A673 (cell line): ENCODE measurements at regions not wholly inside any gene's neighbourhood (a gene's known extent, or its start where the extent isn't known, plus 50 kb on each side); places are given as distances from the start of the nearest gene placed in this dataset.

Experiments used
- BruUV-seq: library from RNA; stranded (reverse); fragments of 400-500 nt; replicated peaks from 2 replicates; lab custom pipeline; 2021; lab: Mats Ljungman, UMichigan
- CTCF ChIA-PET: fragments of 300-600 bp; sonication (Branson Sonifier 250); formaldehyde crosslinking; loops from one replicate; lab custom pipeline; 2022; ENCODE audit warnings: antibody characterized with exemption; lab: Charles Lee
- POLR2A ChIA-PET: fragments of 300-600 bp; sonication (Branson Sonifier 250); formaldehyde crosslinking; loops from one replicate; lab custom pipeline; 2022; ENCODE audit warnings: antibody characterized with exemption; ENCODE audit not compliant: low non-redundant PET; lab: Charles Lee
- DNase-seq: peaks from one replicate; pipeline ENCODE4 v3.0.0-alpha.2; 2015; ENCODE audit warnings: low spot score
- H3K27ac ChIP-seq: fragments of 200-600 bp; sonication (generic); 2 replicates; pipeline ENCODE4 v1.5.1; 2016; ENCODE audit warnings: mixed run types, low read depth, mild to moderate bottlenecking, mixed read lengths, antibody characterized with exemption, low read length; ENCODE audit not compliant: poor library complexity, severe bottlenecking
- H3K27me3 ChIP-seq: fragments of 200-600 bp; sonication (generic); replicated peaks from 2 replicates; pipeline ENCODE4 v1.6.1; 2017; ENCODE audit warnings: mixed run types, low read depth, mild to moderate bottlenecking, mixed read lengths, antibody characterized with exemption, low read length; ENCODE audit not compliant: insufficient read depth, poor library complexity
- H3K36me3 ChIP-seq: fragments of 200-600 bp; sonication (generic); 2 replicates; pipeline ENCODE4 v1.6.1; 2016; ENCODE audit warnings: mixed run types, mild to moderate bottlenecking, mixed read lengths, antibody characterized with exemption, low read length; ENCODE audit not compliant: insufficient read depth, poor library complexity, severe bottlenecking
- H3K4me1 ChIP-seq: fragments of 200-600 bp; sonication (generic); 2 replicates; pipeline ENCODE4 v1.6.1; 2017; ENCODE audit warnings: mixed run types, mild to moderate bottlenecking, mixed read lengths, antibody characterized with exemption, low read length; ENCODE audit not compliant: insufficient read depth, poor library complexity, severe bottlenecking
- H3K4me3 ChIP-seq: fragments of 200-600 bp; sonication (generic); 2 replicates; pipeline ENCODE4 v1.5.1; 2016; ENCODE audit warnings: low read depth, mixed run types, mild to moderate bottlenecking, mixed read lengths, low read length; ENCODE audit not compliant: poor library complexity, severe bottlenecking
- H3K9me3 ChIP-seq: fragments of 200-600 bp; sonication (generic); 2 replicates; pipeline ENCODE4 v1.6.1; 2016; ENCODE audit warnings: mixed run types, low read depth, mild to moderate bottlenecking, mixed read lengths, antibody characterized with exemption, low read length; ENCODE audit not compliant: poor library complexity, severe bottlenecking
- EZH2 ChIP-seq: fragments of 200-600 bp; sonication (generic); IDR thresholded peaks from 2 replicates; pipeline ENCODE4 v1.6.1; 2017; ENCODE audit warnings: borderline replicate concordance, low read depth, mild to moderate bottlenecking, mixed read lengths, antibody characterized with exemption, low read length; ENCODE audit not compliant: poor library complexity, severe bottlenecking
- intact Hi-C: fragments of 100-400 bp; cut with micrococcal nuclease; formaldehyde crosslinking; loops from one replicate; pipeline ENCODE4 v1.10.0; 2022; ENCODE audit not compliant: unreplicated experiment
- TF ChIP-seq, protein P1 (sequence below): fragments of 300-800, 200-600 bp; sonication (generic); conservative IDR thresholded peaks from 2 replicates; pipeline ENCODE4 v1.5.1; 2017; ENCODE audit warnings: low read depth, mild to moderate bottlenecking, antibody characterized with exemption, low read length, moderate library complexity, mixed read lengths

DNA sequence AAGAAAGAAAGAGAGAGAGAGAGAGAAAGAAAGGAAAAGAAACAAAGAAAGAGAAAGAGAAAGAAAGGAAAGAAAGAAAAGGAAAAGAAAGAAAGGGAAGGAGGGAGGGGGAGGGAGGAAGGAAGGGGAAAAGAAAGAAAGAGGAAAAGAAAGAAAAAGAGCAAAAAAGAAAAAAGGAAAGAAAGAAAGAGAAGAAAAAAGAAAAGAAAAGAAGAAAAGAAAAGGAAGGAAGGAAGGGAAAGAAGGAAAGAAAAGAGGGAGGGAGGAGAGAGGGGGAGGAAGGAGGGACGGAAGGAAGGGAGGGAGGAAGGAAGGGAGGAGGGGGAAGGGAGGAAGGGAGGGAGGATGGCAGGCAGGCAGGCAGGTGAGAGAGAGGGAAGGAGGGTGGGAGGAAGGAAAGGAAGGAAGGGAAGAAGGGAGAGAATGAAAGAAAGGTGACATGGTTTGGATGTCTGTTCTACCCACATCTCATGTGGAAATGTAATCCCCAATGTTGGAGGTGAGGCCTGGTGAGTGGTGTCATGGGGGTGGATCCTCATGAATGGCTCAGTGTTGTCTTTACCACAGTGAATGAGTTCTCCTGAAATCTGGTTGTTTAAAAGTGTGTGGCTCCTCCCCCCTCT is 83.0 kb upstream of the DCLK2 start:
- no TSS peak for BruUV-seq
- DNase-seq: no peak
- ChIA-PET POLR2A (no interaction called here), CTCF (no interaction called here)
- H3K27ac ChIP-seq: no peak overlapping the region
- H3K4me1 ChIP-seq: peaks cover 8% of the 10 kb centered on the region
- TF ChIP-seq, protein P1, sequence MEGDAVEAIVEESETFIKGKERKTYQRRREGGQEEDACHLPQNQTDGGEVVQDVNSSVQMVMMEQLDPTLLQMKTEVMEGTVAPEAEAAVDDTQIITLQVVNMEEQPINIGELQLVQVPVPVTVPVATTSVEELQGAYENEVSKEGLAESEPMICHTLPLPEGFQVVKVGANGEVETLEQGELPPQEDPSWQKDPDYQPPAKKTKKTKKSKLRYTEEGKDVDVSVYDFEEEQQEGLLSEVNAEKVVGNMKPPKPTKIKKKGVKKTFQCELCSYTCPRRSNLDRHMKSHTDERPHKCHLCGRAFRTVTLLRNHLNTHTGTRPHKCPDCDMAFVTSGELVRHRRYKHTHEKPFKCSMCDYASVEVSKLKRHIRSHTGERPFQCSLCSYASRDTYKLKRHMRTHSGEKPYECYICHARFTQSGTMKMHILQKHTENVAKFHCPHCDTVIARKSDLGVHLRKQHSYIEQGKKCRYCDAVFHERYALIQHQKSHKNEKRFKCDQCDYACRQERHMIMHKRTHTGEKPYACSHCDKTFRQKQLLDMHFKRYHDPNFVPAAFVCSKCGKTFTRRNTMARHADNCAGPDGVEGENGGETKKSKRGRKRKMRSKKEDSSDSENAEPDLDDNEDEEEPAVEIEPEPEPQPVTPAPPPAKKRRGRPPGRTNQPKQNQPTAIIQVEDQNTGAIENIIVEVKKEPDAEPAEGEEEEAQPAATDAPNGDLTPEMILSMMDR: no peak
- no peak for TF ChIP-seq EZH2
- intact Hi-C loops: loop anchor here (5.0 kb wide), 4 partner anchors 222 to 872 kb away; no protein-coding TSS in a partner anchor
- no peaks in the 10 kb centered on the region for H3K36me3 ChIP-seq
- no peaks in the 10 kb centered on the region for H3K27me3 ChIP-seq
- no peaks in the 10 kb centered on the region for H3K9me3 ChIP-seq
- no peak overlapping the region for H3K4me3 ChIP-seq

DNA sequence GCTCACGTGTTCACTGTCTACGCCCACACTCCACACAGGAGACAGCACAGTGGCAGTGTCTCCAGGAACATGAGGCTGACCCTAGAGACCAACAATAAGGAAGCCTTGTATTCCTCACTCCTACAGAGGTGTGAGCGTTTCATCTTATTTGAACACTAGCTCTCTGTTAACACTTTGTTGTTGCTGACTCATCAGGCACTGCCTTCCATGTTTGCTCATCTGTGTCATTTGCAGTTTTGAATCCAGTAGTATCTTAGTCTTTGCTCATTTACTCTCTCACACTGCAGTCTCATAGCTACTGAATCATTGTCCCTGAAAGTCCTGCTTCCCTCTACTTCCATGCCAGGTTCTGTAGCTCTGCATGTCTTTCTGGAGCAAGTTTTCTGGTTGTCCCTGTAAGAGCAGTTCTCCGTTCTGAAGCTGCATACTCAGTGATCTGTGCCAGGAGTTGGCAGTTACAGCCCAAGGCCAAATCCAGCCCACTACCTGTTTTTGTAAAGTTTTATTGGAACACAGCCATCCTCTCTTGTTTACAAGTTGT is 80.3 kb upstream of the DCLK2 start:
- Histone ChIP-seq H3K27ac (peak overlapping the region; percentile 38), H3K27me3 (no peaks in the 10 kb centered on the region), H3K9me3 (no peaks in the 10 kb centered on the region), H3K4me3 (no peak overlapping the region), H3K4me1 (peaks cover 4% of the 10 kb centered on the region), H3K36me3 (no peaks in the 10 kb centered on the region)
- TF ChIP-seq EZH2: no peak
- TF ChIP-seq, protein P1: no peak
- ChIA-PET POLR2A (no interaction called here), CTCF (interaction anchor here (0.6 to 1.2 kb wide), 3 partner anchors 211 to 869 kb away, joined by 3 to 5 read pairs (median 3); no protein-coding TSS in a partner anchor)
- DNase-seq: no peak
- no TSS peak for BruUV-seq
- intact Hi-C loops: loop anchor here (5.0 kb wide), 4 partner anchors 219 to 869 kb away; no protein-coding TSS in a partner anchor

DNA sequence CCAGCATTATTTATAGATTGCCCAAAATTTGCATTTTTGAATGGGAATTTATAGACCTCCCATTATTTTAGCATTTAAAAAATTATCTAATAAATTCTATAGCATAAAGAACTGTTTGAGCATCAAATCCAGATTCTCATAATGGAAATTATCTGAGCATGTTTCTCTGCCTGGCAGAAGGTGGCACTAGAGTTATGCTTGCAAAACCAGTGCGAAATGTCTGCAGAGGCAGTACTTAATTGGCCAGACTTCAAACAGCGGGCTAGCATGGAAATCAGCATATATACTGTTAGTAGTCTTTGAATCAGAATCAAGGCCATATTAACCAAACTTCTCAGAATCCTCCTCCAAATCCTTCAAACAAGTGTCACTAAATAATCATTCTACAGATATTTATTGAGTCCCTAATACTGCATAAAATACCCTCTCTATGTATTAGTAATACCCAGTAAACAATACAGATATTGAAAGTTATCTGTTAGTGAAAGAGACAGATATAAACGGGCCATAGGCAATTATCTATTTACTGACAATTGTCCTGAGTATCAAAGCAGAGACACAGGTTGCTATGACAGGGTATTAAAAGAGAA is 78.7 kb upstream of the DCLK2 start:
- POLR2A ChIA-PET: no interaction called here

More for the DNA sequence above, 78.7 kb upstream of the DCLK2 start:
- intact Hi-C loops: loop anchor here (5.0 kb wide), 4 partner anchors 218 to 868 kb away; no protein-coding TSS in a partner anchor
- CTCF ChIA-PET: no interaction called here
- H3K36me3 ChIP-seq: no peaks in the 10 kb centered on the region
- peak; percentile 86 for DNase-seq
- BruUV-seq: no TSS peak
- no peak overlapping the region for H3K4me3 ChIP-seq
- no peaks in the 10 kb centered on the region for H3K9me3 ChIP-seq
- TF ChIP-seq, protein P1: peak; percentile 84
- TF ChIP-seq EZH2: no peak
- peaks cover 17% of the 10 kb centered on the region for H3K4me1 ChIP-seq
- no peaks in the 10 kb centered on the region for H3K27me3 ChIP-seq
- no peak overlapping the region for H3K27ac ChIP-seq
